ENCODE measurements at regions not wholly inside any gene's neighbourhood (a gene's known extent, or its start where the extent isn't known, plus 50 kb on each side); places are given as distances from the start of the nearest gene placed in this dataset.
"Not testable (repeated sequence)": the region's sequence is repeated elsewhere in the genome, so short reads cannot be mapped to it uniquely, and the experiment has no call there.

DNA sequence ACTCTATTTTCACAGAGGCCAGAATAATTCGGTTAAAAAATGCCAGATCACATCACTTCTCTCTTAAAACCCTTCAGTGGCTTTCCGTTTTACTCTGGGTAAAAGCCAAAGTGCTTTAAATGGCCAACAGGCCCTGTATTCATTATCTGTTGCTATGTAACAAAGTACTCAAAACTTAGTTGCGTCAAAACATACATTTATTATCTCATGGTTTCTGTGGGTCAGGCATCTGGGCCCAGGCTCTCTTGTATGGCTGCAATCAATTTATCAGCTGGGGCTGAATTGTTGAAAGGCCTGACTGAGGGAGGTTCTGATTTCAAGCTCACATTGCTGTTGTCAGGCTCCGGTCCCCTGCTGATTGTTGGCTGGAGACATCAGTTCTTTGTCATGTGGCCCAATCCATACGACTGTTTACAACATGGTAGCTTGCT, 72.7 kb upstream of the H2AZ1 start:
- no peak for DNase-seq

DNA sequence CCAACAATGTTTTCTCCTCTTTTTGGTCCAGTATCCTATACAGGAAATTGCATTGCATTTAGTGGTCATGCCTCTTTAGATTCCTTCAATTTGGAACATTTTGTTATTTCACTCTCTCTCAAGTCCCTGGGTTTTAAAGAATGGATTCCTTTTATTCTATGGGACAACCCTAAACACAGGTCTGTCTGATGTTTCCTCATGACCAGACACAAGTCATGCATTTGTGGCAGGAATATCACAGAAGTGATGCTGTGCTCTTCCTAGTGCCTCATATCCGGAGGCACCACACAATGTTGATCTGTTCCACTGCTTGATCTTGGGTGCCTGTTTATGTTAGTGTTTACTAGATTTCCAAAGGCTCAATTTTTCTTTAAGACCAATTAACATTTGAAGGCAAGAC, 69.7 kb upstream of the H2AZ1 start:
- DNase-seq = no peak

DNA sequence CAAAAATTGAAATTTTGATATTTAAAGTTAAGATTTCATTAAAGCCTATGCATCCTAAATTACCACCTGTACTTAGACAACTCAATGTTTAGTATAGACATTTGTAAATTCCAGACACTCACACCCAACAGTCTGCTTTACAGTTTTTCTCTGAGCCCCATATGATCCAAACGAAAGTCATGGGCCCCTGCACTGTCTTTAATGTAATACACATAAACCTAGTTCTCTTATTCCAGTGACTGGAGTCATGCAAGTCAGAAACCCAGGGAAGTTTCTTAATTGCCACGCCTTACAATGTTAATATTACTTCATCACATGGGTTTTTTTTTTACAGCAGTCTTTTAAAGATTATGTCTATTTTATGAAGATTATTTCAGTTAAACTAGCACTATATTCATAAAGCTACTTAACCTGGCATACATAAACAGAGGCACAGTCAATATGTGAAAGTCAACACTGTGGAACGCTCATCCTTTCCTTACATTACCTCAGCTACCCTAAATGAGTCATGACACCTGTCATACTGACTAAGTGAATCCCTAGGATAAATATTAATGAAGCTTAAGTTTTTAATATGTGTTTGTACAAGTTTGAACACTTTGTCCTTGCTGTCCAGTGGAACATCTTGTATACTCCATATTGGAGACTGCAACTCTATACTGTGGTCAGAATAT, 67.7 kb upstream of the H2AZ1 start:
- no peak for DNase-seq

DNA sequence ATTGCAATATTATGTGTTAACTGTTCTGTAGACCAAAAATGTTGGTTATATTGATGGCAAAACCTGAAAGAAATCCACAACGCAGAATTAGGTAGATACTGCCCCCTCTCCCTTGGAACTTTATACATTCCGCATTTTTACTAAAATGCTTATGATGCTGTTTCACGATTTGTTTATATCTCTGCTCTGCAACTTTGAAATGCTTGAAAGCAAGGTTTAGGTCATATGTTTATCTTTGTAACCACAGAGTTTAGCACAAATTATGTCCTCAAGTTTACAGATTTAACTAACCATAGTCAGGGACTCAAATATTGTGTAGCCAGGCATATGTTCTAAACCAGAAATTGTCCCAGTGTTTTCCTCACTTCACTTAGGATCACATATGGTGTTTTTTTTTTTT, 66.1 kb upstream of the H2AZ1 start:
- no peak for DNase-seq

DNA sequence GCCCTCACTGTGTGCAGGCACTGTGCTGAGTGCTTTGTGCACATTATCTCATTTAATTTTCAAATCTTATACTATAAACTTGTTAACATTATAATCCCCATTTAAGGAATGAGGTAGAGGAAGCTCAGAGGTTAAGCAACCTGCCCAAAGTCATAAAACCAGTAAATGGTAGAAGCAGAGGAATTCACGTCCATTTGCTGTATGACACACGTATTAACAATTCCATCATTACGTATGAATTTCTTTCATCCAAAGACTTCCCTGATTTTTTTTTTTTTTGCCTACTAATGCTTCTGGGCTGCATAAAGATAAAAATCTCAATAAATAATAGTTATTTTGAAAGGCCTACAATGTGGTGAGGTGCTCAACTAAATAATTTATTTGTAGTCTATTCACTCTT, 64.5 kb upstream of the H2AZ1 start:
- no peak for DNase-seq

DNA sequence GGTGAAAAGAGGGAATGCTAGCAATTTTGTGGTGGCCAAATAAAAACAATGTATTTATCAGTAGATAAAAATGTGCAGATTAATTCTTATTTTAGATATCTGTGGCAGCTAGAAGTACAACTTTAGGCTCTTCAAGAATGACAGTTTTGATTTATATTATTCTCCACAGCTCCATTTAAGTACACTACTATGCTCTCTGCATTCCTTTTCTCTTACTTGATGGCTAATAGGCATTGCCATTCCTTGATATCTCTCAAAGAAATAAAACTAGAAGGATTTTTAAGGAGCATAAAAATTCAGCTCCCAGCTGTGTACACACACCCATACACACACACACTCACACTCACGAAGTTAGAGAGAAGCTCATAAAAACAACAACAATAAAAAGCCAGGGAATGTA, 59.4 kb upstream of the H2AZ1 start:
- DNase-seq = no peak

DNA sequence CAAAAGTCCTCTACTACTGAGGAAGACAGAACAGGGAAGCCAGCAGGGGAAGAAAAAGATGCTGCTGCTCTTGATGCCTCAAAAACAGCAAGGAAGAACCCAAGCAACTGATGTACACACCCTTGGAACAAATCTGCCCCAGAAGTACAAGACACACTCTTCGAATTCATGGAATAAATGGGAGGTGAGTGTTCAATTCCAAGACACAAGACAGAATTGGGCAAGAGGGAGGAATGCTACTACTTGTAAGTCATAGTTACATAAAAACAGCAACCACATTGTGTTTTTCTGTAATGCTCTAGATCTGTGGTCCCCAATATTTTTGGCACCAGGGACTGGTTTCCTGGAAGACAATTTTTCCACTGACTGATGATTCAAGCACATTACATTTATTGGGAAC, 58.0 kb upstream of the H2AZ1 start:
- DNase-seq = no peak

DNA sequence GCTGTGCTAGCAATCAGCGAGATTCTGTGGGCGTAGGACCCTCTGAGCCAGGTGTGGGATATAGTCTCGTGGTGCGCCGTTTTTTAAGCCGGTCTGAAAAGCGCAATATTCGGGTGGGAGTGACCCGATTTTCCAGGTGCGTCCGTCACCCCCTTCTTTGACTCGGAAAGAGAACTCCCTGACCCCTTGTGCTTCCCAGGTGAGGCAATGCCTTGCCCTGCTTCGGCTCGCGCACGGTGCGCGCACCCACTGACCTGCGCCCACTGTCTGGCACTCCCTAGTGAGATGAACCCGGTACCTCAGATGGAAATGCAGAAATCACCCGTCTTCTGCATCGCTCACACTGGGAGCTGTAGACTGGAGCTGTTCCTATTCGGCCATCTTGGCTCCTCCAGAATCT, 56.1 kb upstream of the H2AZ1 start:
- DNase-seq = not testable (repeated sequence)

All from hematopoietic multipotent progenitor cell treated with erythropoietin and hydrocortisone succinate and interleukin-3 and kit ligand, for 4 days (in vitro differentiated cells).